ENCODE measurements at regions not wholly inside any gene's neighbourhood (a gene's known extent, or its start where the extent isn't known, plus 50 kb on each side); places are given as distances from the start of the nearest gene placed in this dataset.

- dilution Hi-C loops (cut with MboI; ENCODE audit: extremely low pct_ligation_motif_present, low sequenced_read_pairs) = no loop called here
- Histone ChIP-seq H3K4me3 (replicated peaks in 1 of 3; ENCODE audit: insufficient read depth in 1 of 3, low read depth in 1 of 3, low read length in 3 of 3) (no peak overlapping the region), H3K9ac (replicated peaks; ENCODE audit: extremely low read depth, insufficient read depth, low read length) (no peak overlapping the region), H2AFZ (ENCODE audit: low read depth, low read length) (no peak overlapping the region), H4K20me1 (replicated peaks; ENCODE audit: control insufficient read depth, extremely low read depth, insufficient read depth, low read length) (no peaks in the 10 kb centered on the region), H3K4me2 (ENCODE audit: insufficient read depth, low read length) (no peak overlapping the region), H3K27ac (ENCODE audit: insufficient read depth, low read depth, low read length) (no peak overlapping the region), H3K4me1 (ENCODE audit: control insufficient read depth, extremely low read depth, insufficient read depth, low read length) (no peaks in the 10 kb centered on the region), H3K9me3 (replicated peaks; ENCODE audit: control insufficient read depth, insufficient read depth, low read length) (no peaks in the 10 kb centered on the region), H3K36me3 (ENCODE audit: control insufficient read depth in 2 of 2, extremely low read depth in 1 of 2, insufficient read depth in 2 of 2, low read length in 2 of 2) (no peaks in the 10 kb centered on the region), H3K79me2 (ENCODE audit: control insufficient read depth, insufficient read depth, low read length) (no peaks in the 10 kb centered on the region), H3K9me1 (replicated peaks; ENCODE audit: control insufficient read depth, extremely low read depth, insufficient read depth, low read length) (no peaks in the 10 kb centered on the region), H3K27me3 (ENCODE audit: control insufficient read depth in 2 of 2, insufficient read depth in 2 of 2, low read length in 2 of 2) (no peaks in the 10 kb centered on the region)
- intact Hi-C loops (cut with micrococcal nuclease) = no loop called here
- POLR2A ChIA-PET = no interaction called here
- no peak for TF ChIP-seq EZH2 (IDR thresholded peaks at IDR 0.05; ENCODE audit: borderline replicate concordance, low read depth, low read length, severe bottlenecking)
- no peak for TF ChIP-seq MYC (IDR thresholded peaks at IDR 0.05; ENCODE audit: low read depth, low read length)
- TF ChIP-seq FOS (IDR thresholded peaks at IDR 0.05; ENCODE audit: borderline replicate concordance, insufficient read depth, low read length) = no peak
- TF ChIP-seq, protein P1, sequence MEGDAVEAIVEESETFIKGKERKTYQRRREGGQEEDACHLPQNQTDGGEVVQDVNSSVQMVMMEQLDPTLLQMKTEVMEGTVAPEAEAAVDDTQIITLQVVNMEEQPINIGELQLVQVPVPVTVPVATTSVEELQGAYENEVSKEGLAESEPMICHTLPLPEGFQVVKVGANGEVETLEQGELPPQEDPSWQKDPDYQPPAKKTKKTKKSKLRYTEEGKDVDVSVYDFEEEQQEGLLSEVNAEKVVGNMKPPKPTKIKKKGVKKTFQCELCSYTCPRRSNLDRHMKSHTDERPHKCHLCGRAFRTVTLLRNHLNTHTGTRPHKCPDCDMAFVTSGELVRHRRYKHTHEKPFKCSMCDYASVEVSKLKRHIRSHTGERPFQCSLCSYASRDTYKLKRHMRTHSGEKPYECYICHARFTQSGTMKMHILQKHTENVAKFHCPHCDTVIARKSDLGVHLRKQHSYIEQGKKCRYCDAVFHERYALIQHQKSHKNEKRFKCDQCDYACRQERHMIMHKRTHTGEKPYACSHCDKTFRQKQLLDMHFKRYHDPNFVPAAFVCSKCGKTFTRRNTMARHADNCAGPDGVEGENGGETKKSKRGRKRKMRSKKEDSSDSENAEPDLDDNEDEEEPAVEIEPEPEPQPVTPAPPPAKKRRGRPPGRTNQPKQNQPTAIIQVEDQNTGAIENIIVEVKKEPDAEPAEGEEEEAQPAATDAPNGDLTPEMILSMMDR (IDR thresholded peaks at IDR 0.05; ENCODE audit: extremely low read depth in 1 of 2, insufficient read depth in 1 of 2, low read depth in 1 of 2, low read length in 2 of 2) = no peak
- TF ChIP-seq GATA2 (IDR thresholded peaks at IDR 0.05; ENCODE audit: insufficient read depth, insufficient read length, low read depth, low read length) = no peak
- TF ChIP-seq, protein P2, sequence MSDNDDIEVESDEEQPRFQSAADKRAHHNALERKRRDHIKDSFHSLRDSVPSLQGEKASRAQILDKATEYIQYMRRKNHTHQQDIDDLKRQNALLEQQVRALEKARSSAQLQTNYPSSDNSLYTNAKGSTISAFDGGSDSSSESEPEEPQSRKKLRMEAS (IDR thresholded peaks at IDR 0.05; ENCODE audit: insufficient read depth, insufficient read length) = no peak
- no peak for TF ChIP-seq POLR2A (IDR thresholded peaks at IDR 0.05; ENCODE audit: low read depth, low read length)
- no peak for TF ChIP-seq POLR2AphosphoS5 (IDR thresholded peaks at IDR 0.05; ENCODE audit: insufficient read depth, low read depth, low read length)
- TF ChIP-seq JUN (IDR thresholded peaks at IDR 0.05; ENCODE audit: borderline replicate concordance, insufficient read depth, insufficient read length, low read depth) = no peak
- CTCF ChIA-PET = interaction anchor here (0.9 kb wide), 1 partner anchor 522 kb away, joined by 3 read pairs; no protein-coding TSS in a partner anchor
- FAIRE-seq (no peak), DNase-seq (ENCODE audit: low read depth, low spot score) (no peak)
- no TSS peak for BruUV-seq (replicated peaks)
These were observed 479.0 kb downstream of the DISC1 start for GRCh38 chr1:232105561-232105960.

Data from endothelial cell of umbilical vein (primary cell).